ENCODE measurements at regions not wholly inside any gene's neighbourhood (a gene's known extent, or its start where the extent isn't known, plus 50 kb on each side); places are given as distances from the start of the nearest gene placed in this dataset.
"Not testable (repeated sequence)": the region's sequence is repeated elsewhere in the genome, so short reads cannot be mapped to it uniquely, and the experiment has no call there.

DNA sequence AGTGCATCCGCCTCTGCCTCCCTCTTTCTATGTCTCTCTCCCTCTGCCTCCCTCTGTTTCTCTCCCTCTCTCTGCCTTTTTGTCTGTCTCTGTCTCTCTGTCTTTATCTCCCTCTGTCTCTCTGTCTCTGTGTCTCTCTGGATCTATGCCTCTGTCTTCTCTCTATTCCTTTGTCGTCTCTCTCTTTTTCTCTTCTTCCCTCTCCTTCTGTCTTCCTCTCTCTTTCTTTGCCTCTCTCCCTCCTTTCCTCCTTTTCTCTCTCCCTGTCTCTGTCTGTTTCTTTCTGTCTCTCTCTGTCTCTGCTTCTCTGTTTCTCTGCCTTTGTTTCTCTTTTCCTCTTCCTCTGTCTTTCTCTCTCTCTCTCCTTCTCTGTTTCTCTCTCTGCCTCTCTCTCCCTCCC is 678.8 kb upstream of the NRP1 start:
- DNase-seq = no peak

- no peak for DNase-seq
Measured at GRCh38 chr10:34010891-34011290, 676.4 kb upstream of the NRP1 start.

- DNase-seq = not testable (repeated sequence)
Measured at GRCh38 chr10:34010228-34010627, 675.8 kb upstream of the NRP1 start.

GRCh38 chr10:34008656-34009055 is 674.2 kb upstream of the NRP1 start:
- DNase-seq = no peak

DNA sequence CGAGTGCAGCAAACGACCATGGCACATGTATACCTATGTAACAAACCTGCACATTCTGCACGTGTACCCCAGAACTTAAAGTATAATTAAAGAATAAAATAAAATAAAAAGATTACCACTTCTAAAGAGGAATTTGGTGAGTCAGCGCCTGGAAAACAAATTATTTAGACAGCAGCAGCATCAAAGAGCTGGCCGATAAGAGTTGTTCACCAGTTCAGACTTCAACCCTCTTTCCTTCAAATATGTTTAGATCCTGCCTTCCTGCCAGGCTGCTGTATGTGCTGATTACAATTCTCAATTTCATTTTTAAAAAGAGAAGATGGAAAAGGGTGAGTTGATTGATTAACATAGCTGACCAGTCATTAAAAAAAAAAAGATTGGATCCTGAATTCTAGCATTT is 672.0 kb upstream of the NRP1 start:
- no peak for DNase-seq

GRCh38 chr10:34003561-34003960 is 669.1 kb upstream of the NRP1 start:
- DNase-seq = no peak

- DNase-seq = no peak
Measured at GRCh38 chr10:34002896-34003295, 668.4 kb upstream of the NRP1 start.

DNA sequence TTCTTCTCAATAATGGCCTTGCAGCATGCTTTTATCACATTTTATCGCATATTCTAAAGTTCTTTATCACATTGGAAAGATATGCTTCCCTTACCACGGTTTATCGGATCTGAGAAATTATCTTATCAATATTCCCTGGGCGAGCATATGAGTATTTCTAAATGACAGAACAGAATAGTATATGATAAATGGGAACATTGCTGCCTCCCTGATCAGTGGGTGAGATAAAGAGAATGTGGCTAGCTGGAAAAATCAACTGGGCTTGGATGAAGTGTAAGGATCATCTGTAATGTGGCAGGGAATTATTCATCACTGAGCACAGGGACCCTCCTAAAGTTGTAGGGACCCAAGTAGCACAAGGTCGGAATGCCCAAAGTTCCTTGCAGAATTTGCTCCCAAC is 667.4 kb upstream of the NRP1 start:
- DNase-seq = no peak

GRCh38 chr10:34001087-34001580 is 666.7 kb upstream of the NRP1 start:
- DNase-seq = no peak

GRCh38 chr10:33993917-33994316 is 659.5 kb upstream of the NRP1 start:
- no peak for DNase-seq

- DNase-seq = no peak
Measured at GRCh38 chr10:33991924-33992323, 657.5 kb upstream of the NRP1 start.

GRCh38 chr10:33986515-33986914 is 652.0 kb upstream of the NRP1 start:
- no peak for DNase-seq

- no peak for DNase-seq
Measured at GRCh38 chr10:33986016-33986415, 651.5 kb upstream of the NRP1 start.

GRCh38 chr10:33982995-33983394 is 648.5 kb upstream of the NRP1 start:
- DNase-seq = no peak

GRCh38 chr10:33981301-33981700 is 646.8 kb upstream of the NRP1 start:
- no peak for DNase-seq

- DNase-seq = no peak
Measured at GRCh38 chr10:33979195-33979594, 644.7 kb upstream of the NRP1 start.

DNA sequence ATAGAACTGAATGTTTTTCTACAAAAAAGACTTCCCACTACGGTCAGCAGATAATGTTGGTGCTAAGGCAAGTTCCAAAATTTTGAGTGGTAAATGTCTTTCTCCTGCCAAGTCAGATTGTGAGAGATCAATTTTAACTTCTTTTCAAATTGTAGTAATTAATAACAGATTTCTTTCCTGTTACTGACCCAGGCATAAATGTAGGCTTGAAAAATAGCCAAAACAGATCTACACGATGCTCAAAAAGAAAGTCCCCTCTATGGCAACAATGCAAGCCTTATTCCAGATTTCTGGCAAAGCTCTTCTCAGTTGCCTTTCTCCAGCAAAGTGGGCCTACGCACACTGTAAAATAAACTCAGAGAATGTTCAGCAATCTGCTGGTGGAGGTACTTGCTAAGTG is 641.0 kb upstream of the NRP1 start:
- no peak for DNase-seq

DNA sequence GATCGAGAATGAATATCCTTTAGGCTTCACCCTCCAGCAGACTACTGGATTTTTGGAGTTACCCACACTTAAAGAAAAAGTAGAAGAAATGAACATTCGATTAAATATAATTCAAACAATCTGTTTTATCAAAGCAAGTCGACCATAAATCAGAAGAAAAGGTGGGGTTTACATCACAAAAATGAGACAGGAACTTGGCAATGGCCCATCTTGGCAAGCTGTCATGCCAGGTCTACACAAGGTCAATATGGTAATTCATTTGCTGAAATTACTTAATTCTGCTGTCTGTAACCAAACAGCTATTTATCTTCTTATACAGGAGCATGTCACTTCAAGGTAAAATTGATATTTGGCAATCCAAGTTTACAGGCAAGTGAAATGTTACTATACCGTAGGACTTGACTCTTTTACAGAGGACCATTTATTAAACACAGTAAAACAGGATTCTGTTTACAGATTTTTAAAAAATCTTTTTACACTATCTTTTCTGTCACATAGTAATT is 640.6 kb upstream of the NRP1 start:
- DNase-seq = no peak

- DNase-seq = no peak
Measured at GRCh38 chr10:33968983-33969382, 634.5 kb upstream of the NRP1 start.

- no peak for DNase-seq
Measured at GRCh38 chr10:33967606-33968120, 633.2 kb upstream of the NRP1 start.

- no peak for DNase-seq
Measured at GRCh38 chr10:33966946-33967345, 632.5 kb upstream of the NRP1 start.

DNA sequence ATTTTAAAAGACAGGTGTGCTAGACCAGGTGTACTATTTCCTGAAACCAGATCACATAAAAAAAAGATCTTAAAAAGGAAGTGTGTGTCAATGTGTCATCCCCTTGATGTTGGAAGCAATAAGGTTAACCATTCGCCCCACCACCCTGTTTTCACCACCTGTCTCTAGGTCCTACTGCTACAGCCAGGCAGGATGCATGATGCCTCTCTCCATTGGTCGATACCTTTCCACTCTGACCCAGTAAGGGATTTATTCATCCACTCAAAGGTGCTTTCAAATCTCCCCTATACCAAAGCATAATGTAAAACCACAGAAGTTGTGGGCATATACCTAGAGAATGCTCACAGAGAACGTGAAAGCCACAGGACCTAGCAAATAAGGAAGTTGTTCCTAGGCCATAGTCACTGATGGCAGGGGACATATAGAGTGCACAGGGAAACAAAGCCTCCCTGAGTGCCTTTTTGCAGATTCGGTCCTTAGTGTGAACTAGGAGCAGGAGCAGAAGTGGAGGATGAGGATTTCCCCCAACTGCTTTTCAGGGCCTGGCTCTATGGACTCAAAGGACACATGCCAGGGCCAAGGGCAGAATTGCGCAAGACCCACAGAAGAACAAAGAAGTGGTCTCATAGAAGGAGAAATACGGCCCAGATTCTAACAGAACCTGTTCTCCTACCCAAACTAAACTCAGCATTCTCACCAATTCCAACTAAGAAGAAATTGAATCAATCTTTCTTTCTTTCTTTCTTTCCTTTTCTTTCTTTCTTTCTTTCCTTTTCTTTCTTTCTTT is 631.5 kb upstream of the NRP1 start:
- no peak for DNase-seq

- DNase-seq = no peak
Measured at GRCh38 chr10:33963729-33964128, 629.3 kb upstream of the NRP1 start.

GRCh38 chr10:33956322-33956721 is 621.9 kb upstream of the NRP1 start:
- not testable (repeated sequence) for DNase-seq

DNA sequence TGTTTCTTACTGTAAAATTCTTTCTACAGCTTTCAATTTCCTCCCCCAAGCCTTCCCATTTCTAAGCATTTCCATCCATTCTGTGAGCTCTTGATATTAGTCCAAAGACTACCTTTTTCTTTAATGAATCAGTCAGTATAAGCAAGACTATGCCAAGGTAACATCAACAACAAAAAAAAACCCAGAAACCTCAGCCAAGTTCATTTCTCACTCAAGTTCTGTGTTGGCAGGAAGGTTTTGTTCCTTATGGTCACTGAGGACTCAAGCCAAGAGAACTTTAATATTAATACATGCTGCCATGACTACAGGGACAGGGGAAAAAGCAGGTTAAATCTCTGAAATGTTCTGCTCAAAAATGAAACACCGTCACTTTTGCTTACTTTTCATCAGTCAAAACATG is 621.2 kb upstream of the NRP1 start:
- DNase-seq = no peak

Data from activated CD4-positive, alpha-beta T cell treated with anti-CD3 and anti-CD28 coated beads, Interleukin-2, amount 50 U/mL, for 16 hours (primary cell).